SK-N-SH treated with all-trans-retinoic acid at 6 μM for 48 hours (cell line): ENCODE measurements at regions not wholly inside any gene's neighbourhood (a gene's known extent, or its start where the extent isn't known, plus 50 kb on each side); places are given as distances from the start of the nearest gene placed in this dataset.
"Not testable (repeated sequence)": the region's sequence is repeated elsewhere in the genome, so short reads cannot be mapped to it uniquely, and the experiment has no call there.

Source experiments
- ATAC-seq: fragments of 200-7000 bp; cut with Tn5 transposase; 3 replicates; pipeline ENCODE4 v1.9.1; 2020; ENCODE audit warnings: mild to moderate bottlenecking, moderate library complexity
- ARNTL ChIP-seq: fragments of 450-650 bp; formaldehyde crosslinking; IDR thresholded peaks from 2 replicates; pipeline ENCODE4 v1.5.0; 2020; ENCODE audit warnings: low read depth, mild to moderate bottlenecking, moderate library complexity, borderline replicate concordance
- BACH2 ChIP-seq: fragments of 250-450 bp; sonication (Bioruptor Pico); IDR thresholded peaks from 2 replicates; pipeline ENCODE4 v1.9.0; 2021; ENCODE audit warnings: mild to moderate bottlenecking, borderline replicate concordance
- ESRRG ChIP-seq: fragments of 250-450 bp; sonication (Bioruptor Pico); IDR thresholded peaks from 2 replicates; pipeline ENCODE4 v1.6.1; 2021; ENCODE audit warnings: mild to moderate bottlenecking
- ISL1 ChIP-seq: fragments of 250-450 bp; sonication (Bioruptor Pico); IDR thresholded peaks from 2 replicates; pipeline ENCODE4 v2.1.2; 2022; ENCODE audit warnings: mild to moderate bottlenecking, moderate library complexity
- RARB ChIP-seq: fragments of 250-450 bp; sonication (Bioruptor Pico); IDR thresholded peaks from 2 replicates; pipeline ENCODE4 v1.8.0; 2021; ENCODE audit warnings: mild to moderate bottlenecking, moderate library complexity
- SNAI2 ChIP-seq: fragments of 250-450 bp; sonication (Bioruptor Pico); IDR thresholded peaks from 2 replicates; pipeline ENCODE4 v1.5.0; 2020; ENCODE audit warnings: mild to moderate bottlenecking, moderate library complexity
- TCF4 ChIP-seq: fragments of 250-450 bp; sonication (Bioruptor Pico); IDR thresholded peaks from 2 replicates; pipeline ENCODE4 v1.8.0; 2021; ENCODE audit warnings: mild to moderate bottlenecking, moderate library complexity, borderline replicate concordance
- ZC3H10 ChIP-seq: fragments of 250-450 bp; sonication (Bioruptor Pico); IDR thresholded peaks from 2 replicates; pipeline ENCODE4 v1.5.1; 2021; ENCODE audit warnings: mild to moderate bottlenecking, moderate library complexity
- ZNF70 ChIP-seq: fragments of 450-650 bp; formaldehyde crosslinking; IDR thresholded peaks from 2 replicates; pipeline ENCODE4 v1.5.0; 2020; ENCODE audit warnings: mild to moderate bottlenecking, moderate library complexity
- ZNF8 ChIP-seq: fragments of 450-650 bp; formaldehyde crosslinking; IDR thresholded peaks from 2 replicates; pipeline ENCODE4 v1.5.0; 2020; ENCODE audit warnings: mild to moderate bottlenecking, moderate library complexity
- TF ChIP-seq, protein P1 (sequence below): fragments of 250-450 bp; sonication (Bioruptor Pico); IDR thresholded peaks from 2 replicates; pipeline ENCODE4 v1.5.0; 2020; ENCODE audit warnings: mild to moderate bottlenecking, moderate library complexity
- TF ChIP-seq, protein P2 (sequence below): fragments of 250-450 bp; sonication (Bioruptor Pico); IDR thresholded peaks from 2 replicates; pipeline ENCODE4 v1.8.0; 2021; ENCODE audit warnings: low read depth, mild to moderate bottlenecking, moderate library complexity, borderline replicate concordance

DNA sequence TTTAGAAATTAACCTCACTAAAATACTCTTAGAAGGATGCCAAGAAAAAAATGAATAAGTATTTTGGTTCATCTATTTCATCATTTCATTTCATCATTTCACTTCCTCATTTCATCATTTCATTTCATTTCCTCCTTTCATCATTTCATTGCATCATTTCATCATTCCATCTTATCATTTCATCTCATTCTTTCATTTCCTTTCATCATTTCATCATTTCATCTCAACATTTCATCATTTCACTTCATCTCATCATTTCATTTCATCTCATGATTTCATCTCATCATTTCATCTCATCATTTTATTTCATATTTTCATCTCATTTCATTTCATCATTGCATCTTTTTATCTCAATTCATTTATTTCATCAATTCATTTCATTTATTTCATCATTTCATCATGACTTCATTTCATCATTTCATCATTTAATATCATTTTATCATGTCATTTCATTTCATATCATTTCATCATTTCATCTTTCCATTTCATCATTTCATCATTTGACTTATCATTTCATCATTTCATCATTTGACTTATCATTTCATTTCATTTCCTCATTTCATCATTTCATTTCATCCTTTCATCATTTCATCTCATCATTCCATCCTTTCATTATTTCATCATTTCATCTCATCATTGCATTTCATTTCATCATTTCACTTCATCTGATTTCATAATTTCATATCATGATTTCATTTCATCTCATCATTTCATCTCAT, 129.9 kb downstream of the ZNF92 start:
- ATAC-seq = no peak
- TF ChIP-seq TCF4 (CRISPR knock-in tag) = no peak
- TF ChIP-seq BACH2 = no peak
- TF ChIP-seq, protein P1, sequence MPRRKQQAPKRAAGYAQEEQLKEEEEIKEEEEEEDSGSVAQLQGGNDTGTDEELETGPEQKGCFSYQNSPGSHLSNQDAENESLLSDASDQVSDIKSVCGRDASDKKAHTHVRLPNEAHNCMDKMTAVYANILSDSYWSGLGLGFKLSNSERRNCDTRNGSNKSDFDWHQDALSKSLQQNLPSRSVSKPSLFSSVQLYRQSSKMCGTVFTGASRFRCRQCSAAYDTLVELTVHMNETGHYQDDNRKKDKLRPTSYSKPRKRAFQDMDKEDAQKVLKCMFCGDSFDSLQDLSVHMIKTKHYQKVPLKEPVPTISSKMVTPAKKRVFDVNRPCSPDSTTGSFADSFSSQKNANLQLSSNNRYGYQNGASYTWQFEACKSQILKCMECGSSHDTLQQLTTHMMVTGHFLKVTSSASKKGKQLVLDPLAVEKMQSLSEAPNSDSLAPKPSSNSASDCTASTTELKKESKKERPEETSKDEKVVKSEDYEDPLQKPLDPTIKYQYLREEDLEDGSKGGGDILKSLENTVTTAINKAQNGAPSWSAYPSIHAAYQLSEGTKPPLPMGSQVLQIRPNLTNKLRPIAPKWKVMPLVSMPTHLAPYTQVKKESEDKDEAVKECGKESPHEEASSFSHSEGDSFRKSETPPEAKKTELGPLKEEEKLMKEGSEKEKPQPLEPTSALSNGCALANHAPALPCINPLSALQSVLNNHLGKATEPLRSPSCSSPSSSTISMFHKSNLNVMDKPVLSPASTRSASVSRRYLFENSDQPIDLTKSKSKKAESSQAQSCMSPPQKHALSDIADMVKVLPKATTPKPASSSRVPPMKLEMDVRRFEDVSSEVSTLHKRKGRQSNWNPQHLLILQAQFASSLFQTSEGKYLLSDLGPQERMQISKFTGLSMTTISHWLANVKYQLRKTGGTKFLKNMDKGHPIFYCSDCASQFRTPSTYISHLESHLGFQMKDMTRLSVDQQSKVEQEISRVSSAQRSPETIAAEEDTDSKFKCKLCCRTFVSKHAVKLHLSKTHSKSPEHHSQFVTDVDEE = no peak
- no peak for TF ChIP-seq ISL1 (CRISPR knock-in tag)
- TF ChIP-seq ZC3H10 (CRISPR knock-in tag) = no peak
- TF ChIP-seq, all 23 proteins: peak for 0

DNA sequence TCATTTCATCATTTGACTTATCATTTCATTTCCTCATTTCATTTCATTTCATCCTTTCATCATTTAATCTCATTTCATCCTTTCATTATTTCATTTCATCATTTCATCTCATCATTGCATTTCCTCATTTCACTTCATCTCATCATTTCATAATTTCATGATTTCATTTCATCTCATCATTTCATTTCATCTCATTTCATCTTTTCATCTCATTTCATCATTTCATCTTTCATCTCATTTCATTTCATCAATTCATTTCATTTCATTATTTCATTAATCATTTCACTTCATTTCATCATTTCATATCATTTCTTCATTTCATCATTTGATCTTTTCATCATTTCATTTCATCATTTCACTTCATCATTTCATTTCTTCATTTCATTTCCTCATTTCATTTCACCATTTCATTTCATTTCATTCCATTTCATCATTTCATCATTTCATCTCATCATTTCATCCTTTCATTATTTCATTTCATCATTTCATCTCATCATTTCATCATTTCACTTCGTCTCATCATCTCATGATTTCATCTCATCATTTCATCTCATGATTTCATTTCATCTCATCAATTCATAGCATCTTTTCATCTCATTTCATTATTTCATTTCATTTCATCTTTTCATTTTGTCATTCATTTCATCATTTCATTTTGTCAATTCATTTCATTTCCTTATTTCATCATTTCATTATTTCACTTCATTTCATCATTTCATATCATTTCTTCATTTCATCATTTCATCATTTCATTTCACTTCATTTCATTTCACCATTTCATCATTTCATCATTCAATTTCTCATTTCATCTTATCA, 131.1 kb downstream of the ZNF92 start:
- ATAC-seq = not testable (repeated sequence)

DNA sequence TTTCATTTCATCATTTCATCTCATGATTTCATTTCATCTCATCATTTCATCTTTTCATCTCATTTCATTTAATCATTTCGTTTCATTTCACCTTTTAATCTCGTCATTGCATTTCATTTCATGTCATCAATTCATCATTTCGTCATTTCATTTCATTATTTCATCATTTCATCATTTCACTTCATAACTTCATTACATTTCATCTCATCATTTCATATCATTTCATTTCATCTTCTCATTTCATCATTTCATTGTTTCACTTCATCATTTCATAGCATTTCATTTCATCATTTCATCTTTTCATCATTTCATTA, 131.6 kb downstream of the ZNF92 start:
- ATAC-seq = not testable (repeated sequence)

DNA sequence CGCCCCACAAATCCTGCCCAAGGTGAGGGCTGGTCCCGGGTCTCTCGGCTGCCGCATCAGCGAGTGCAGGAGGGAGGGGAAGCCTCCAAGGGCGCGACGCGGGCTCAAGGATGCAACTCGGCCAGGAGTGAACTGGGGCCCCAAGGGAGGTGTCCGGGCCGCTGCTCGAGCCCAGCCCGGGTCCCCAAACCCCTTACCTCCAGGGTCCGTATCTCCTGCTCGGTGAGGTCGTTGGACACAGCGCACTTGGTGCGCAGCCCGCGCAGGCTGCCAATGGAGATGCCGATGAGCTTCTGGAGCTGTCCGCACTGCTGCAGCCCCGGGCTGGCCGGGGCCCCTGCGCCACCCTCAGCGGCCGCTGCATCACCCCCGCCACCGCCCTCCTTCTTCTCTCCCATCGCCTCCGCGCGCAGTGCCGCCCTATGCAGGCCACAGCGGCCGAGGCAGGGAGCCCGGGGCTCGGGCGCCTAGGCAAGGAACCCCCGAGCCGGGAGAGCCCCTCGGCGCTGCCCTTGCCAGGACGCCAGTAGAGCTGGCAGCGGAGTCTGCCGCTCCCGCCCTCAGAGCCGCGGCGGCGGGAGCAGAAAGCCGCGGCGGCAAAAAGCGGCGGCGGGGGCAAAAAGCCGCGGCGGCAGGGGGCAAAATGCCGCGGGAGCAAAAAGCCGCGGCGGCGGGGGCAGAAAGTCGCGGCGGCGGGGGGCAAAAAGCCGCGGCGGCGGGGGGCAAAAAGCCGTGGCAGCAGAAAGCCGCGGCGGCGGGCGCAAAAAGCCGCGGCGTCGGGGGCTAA, 135.1 kb downstream of the ZNF92 start:
- ATAC-seq = peak; percentile 86

DNA sequence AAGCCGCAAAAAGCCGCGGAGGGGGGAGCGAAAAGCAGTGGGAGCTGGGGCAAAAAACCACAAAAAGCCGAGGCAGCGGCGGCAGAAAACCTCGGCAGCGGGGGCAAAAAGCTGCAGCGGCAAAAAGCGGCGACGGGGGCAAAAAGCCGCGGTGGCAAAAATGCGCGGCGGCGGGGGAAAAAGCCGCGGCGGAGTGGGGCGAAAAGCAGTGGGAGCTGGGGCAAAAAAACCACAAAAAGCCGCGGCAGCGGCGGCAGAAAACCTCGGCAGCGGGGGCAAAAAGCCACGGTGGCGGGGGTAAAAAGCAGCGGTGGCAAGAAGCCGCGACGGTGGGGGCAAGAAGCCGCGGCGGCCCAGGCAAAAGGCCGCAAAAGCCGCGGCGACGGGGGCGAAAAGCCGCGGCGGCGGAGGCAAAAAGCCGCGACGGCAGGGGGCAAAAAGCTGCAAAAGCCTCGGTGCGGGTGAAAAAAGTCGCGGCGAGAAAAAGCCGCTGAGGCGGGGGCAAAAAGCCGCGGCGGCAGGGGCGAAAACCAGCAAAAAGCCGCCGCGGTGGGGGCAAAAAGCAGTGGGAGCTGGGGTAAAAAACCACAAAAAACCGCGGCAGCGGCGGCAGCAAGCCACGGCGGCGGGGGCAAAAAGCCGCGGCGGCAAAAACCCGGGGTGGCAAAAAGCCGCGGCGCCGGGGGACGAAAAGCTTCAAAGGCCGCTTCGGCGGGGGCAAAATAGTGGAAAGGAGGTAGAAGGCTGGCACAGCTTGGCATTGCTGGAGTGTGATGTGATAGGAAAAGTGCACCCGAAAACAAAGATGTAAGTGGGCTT, 135.9 kb downstream of the ZNF92 start:
- TF ChIP-seq SNAI2 (CRISPR knock-in tag) = no peak
- TF ChIP-seq, protein P1 = no peak
- no peak for TF ChIP-seq ARNTL (CRISPR knock-in tag)
- no peak for TF ChIP-seq RARB (CRISPR knock-in tag)
- TF ChIP-seq ZNF8 (CRISPR knock-in tag) = no peak
- TF ChIP-seq ESRRG (CRISPR knock-in tag) = no peak
- TF ChIP-seq, protein P2, sequence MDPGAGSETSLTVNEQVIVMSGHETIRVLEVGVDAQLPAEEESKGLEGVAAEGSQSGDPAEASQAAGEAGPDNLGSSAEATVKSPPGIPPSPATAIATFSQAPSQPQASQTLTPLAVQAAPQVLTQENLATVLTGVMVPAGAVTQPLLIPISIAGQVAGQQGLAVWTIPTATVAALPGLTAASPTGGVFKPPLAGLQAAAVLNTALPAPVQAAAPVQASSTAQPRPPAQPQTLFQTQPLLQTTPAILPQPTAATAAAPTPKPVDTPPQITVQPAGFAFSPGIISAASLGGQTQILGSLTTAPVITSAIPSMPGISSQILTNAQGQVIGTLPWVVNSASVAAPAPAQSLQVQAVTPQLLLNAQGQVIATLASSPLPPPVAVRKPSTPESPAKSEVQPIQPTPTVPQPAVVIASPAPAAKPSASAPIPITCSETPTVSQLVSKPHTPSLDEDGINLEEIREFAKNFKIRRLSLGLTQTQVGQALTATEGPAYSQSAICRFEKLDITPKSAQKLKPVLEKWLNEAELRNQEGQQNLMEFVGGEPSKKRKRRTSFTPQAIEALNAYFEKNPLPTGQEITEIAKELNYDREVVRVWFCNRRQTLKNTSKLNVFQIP (CRISPR knock-in tag) = no peak
- TF ChIP-seq ZNF70 (CRISPR knock-in tag) = no peak
- ATAC-seq = no peak

DNA sequence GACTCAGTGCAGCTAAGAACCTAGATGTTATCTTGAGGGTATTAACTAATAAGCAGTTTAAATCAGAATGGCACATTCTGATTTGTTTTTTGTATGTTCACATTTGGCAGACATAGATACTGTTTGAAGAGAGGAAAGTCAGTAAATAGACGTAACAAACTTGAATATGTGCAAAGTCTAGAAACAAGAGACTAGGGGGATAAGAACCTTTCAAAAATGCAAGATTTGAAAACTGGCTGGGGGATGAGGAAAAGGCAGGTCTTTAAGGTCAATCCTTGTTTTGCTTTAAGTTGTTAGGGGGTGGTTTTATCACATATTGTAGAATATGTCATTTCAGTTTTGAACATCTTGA, 136.5 kb downstream of the ZNF92 start:
- not testable (repeated sequence) for ATAC-seq

DNA sequence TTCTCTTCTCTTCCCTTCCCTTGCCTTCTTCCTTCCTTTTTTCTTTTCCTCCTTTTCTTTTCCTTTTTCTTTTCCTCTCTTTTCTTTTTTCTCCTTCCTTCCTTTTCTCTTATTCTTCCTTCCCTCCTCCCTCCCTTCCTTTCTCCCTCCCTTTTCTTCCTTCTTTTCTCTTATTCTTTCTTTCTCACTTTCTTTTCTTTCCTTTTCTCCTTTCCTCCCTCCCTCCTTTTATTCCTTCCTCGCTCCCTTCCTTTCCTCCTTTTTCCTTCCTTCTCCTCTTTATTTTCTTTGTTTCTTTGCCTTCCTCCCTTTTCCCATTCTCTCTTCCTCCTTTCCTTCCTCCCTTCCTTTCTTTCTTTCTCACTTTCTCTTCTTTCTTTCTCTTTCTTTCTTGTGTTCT, 146.1 kb downstream of the ZNF92 start:
- not testable (repeated sequence) for ATAC-seq

DNA sequence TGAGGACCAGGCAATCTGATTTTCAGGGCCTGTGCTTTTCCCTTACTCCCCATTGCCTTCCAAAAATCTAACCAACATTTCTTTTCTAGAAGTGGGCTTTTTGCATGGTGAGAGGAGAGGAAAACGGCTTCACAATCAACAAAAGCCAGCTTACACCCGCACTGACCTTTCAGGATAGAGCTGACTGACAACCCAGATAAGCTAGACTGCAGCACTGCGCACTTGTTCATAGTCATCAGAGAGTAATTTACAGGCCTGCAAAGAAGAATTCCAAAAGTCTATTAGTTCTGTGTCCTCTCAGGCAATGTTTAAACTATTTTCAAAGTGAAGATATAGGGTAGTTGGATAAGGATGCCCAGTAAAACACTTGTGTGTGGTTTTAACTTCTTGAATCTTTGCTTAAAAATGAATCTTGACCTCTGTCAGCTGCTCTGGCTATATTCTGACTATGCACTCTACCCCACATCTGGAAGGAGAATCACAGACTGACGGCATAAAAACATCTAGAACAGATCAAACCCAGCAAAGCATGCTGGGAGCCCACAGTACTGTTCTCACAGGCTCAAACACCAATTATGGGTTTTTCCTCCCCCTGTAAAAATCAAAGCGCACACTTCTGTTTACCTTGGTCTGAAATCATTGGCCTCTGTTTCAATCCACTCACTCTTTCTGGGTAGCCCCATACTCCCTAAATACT, 172.0 kb downstream of the ZNF92 start:
- ATAC-seq = not testable (repeated sequence)

DNA sequence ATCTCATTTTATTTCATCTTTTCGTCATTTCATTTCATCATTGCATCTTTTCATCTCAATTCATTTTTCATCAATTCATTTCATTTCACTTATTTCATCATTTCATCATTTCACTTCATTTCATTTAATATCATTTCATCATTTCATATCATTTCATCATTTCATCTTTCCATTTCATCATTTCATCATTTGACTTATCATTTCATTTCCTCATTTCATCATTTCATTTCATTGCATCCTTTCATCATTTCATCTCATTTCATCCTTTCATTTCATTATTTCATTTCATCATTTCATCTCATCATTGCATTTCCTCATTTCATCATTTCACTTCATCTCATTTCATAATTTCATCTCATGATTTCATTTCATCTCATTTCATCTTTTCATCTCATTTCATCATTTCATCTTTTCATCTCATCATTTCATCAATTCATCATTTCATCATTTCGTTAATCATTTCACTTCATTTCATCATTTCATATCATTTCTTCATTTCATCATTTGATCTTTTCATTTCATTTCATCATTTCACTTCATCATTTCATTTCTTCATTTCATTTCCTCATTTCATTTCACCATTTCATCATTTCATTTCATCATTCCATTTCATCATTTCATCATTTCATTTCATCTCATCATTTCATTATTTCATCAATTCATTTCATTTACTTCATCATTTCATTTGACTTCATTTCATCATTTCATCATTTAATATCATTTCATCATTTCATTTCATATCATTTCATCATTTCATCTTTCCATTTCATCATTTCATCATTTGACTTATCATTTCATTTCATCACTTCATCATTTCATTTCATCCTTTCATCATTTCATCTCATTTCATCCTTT, 176.2 kb downstream of the ZNF92 start:
- not testable (repeated sequence) for ATAC-seq

DNA sequence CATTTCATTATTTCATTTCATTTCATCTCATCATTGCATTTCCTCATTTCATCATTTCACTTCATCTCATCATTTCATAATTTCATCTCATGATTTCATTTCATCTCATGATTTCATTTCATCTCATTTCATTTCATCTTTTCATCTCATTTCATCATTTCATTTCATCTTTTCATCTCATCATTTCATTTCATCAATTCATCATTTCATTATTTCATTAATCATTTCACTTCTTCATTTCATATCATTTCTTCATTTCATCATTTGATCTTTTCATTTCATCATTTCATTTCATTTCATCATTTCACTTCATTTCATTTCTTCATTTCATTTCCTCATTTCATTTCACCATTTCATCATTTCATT, 176.8 kb downstream of the ZNF92 start:
- ATAC-seq = not testable (repeated sequence)

DNA sequence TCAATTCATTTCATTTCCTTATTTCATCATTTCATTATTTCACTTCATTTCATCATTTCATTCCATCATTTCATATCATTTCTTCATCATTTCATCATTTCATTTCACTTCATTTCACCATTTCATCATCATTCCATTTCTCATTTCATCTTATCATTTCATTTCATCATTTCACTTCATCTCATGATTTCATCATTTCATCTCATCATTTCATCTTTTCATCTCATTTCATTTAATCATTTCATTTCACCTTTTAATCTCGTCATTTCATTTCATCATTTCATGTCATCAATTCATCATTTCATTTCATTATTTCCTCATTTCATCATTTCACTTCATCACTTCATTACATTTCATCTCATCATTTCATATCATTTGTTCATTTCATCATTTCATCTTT, 177.4 kb downstream of the ZNF92 start:
- not testable (repeated sequence) for ATAC-seq
